HepG2 (cell line): ENCODE measurements at regions not wholly inside any gene's neighbourhood (a gene's known extent, or its start where the extent isn't known, plus 50 kb on each side); places are given as distances from the start of the nearest gene placed in this dataset.

Experiments
- ATAC-seq: fragments of 200-7000 bp; cut with Tn5 transposase; 3 replicates; pipeline ENCODE4 v1.9.1; 2020; ENCODE audit warnings: mild to moderate bottlenecking, moderate library complexity
- BruUV-seq: library from RNA; stranded (reverse); fragments of 400-500 nt; replicated peaks from 2 replicates; lab custom pipeline; 2021; lab: Mats Ljungman, UMichigan
- CTCF ChIA-PET: fragments of 300-600 bp; formaldehyde crosslinking; extraction: SDS; loops from one replicate; lab custom pipeline; 2021; ENCODE audit warnings: low total read pairs, inconsistent platforms, low intra/inter-chr PET ratio; lab: Yijun Ruan, JAX
- POLR2A ChIA-PET: fragments of 350-600 bp; sonication (Branson Sonifier 250); formaldehyde crosslinking; loops from one replicate; lab custom pipeline; 2020; ENCODE audit warnings: antibody characterized with exemption, inconsistent platforms; lab: Yijun Ruan, JAX
- DNase-seq: peaks from one replicate; pipeline ENCODE4 v3.0.0-alpha.2; 2015; ENCODE audit warnings: low spot score
- FAIRE-seq: peaks from 3 replicates; lab custom pipeline; 2011; peaks lifted over from hg19 to GRCh38; lab: Jason Lieb, UNC
- H2AFZ ChIP-seq: one replicate; pipeline ENCODE4 v1.6.1; 2011; ENCODE audit warnings: low read length, inconsistent platforms
- H3K27ac ChIP-seq: fragments of 300-600 bp; 3 replicates; pipeline ENCODE4 v1.8.0; 2011; ENCODE audit warnings: mixed run types, mild to moderate bottlenecking, mixed read lengths, low read length, inconsistent platforms; ENCODE audit not compliant: insufficient read depth; ENCODE audit errors: extremely low read length
- H3K27me3 ChIP-seq, 2 experiments: fragments of 200-600 bp in 1 of 2; 2 replicates in 1 of 2; 3 replicates in 1 of 2; pipeline versions ENCODE4 v1.6.0 to v1.8.0; 2011; ENCODE audit warnings: low read length in 2 of 2, mild to moderate bottlenecking in 2 of 2, moderate library complexity in 2 of 2, inconsistent platforms in 1 of 2; ENCODE audit not compliant: insufficient read depth in 2 of 2, control insufficient read depth in 1 of 2
- H3K36me3 ChIP-seq, 2 experiments: fragments of 200-600 bp in 1 of 2; replicated peaks in 1 of 2; 2 replicates in 1 of 2; 3 replicates in 1 of 2; pipeline versions ENCODE4 v1.5.1 to v1.8.0; 2011; ENCODE audit warnings: low read length in 2 of 2, inconsistent platforms in 1 of 2; ENCODE audit not compliant: insufficient read depth in 2 of 2, control insufficient read depth in 1 of 2
- H3K4me1 ChIP-seq: 2 replicates; pipeline ENCODE4 v1.5.1; 2012; ENCODE audit warnings: low read length, inconsistent platforms; ENCODE audit not compliant: insufficient read depth
- H3K4me2 ChIP-seq: 2 replicates; pipeline ENCODE4 v1.6.0; 2011; ENCODE audit warnings: low read depth, low read length, inconsistent platforms
- H3K4me3 ChIP-seq, 3 experiments: fragments of 200-600 bp in 1 of 3; sonication (generic), shearing (Covaris generic) in 1 of 3; replicated peaks in 1 of 3; 2 replicates each; pipeline ENCODE4 v1.5.1; 2011 to 2016; ENCODE audit warnings: low read length in 3 of 3, inconsistent platforms in 2 of 3, low read depth in 2 of 3, mild to moderate bottlenecking in 2 of 3, control low read depth in 1 of 3, mixed read lengths in 1 of 3; ENCODE audit not compliant: insufficient read depth in 1 of 3
- H3K79me2 ChIP-seq: one replicate; pipeline ENCODE4 v1.6.1; 2011; ENCODE audit warnings: low read length, inconsistent platforms; ENCODE audit not compliant: insufficient read depth
- H3K9ac ChIP-seq: 2 replicates; pipeline ENCODE4 v1.6.0; 2011; ENCODE audit warnings: mild to moderate bottlenecking, low read depth, low read length, inconsistent platforms; ENCODE audit not compliant: insufficient read depth
- H3K9me3 ChIP-seq: 2 replicates; pipeline ENCODE4 v1.5.1; 2012; ENCODE audit warnings: mild to moderate bottlenecking, low read length
- H4K20me1 ChIP-seq: 2 replicates; pipeline ENCODE4 v1.6.0; 2011; ENCODE audit warnings: inconsistent platforms, mild to moderate bottlenecking, low read length, moderate library complexity; ENCODE audit not compliant: insufficient read depth
- CREB1 ChIP-seq, 2 experiments: fragments of 450-650 bp in 1 of 2; IDR thresholded peaks; 2 replicates each; pipeline ENCODE4 v1.6.1; 2016 to 2017; ENCODE audit warnings: control low read depth in 1 of 2, mild to moderate bottlenecking in 1 of 2, missing compliant biosample characterization in 1 of 2, missing genetic modification characterization in 1 of 2
- EHMT2 ChIP-seq: fragments of 200-600 bp; sonication (generic); IDR thresholded peaks from 2 replicates; pipeline ENCODE4 v1.7.0; 2017; ENCODE audit warnings: antibody characterized with exemption, low read depth, low read length, borderline replicate concordance
- ELF1 ChIP-seq: sonication (generic); formaldehyde crosslinking; IDR thresholded peaks from 2 replicates; pipeline ENCODE4 v1.4.0; 2020; ENCODE audit warnings: missing genetic modification reagents
- FOXP4 ChIP-seq: sonication (generic); formaldehyde crosslinking; IDR thresholded peaks from 2 replicates; pipeline ENCODE4 v1.4.0; 2020; ENCODE audit warnings: missing genetic modification reagents
- GABPA ChIP-seq, 2 experiments: IDR thresholded peaks; 2 replicates each; pipeline ENCODE4 v1.6.1; 2011 to 2016; ENCODE audit warnings: low read depth in 2 of 2, low read length in 1 of 2, missing biosample characterization in 1 of 2, missing genetic modification characterization in 1 of 2
- GFI1 ChIP-seq: sonication (generic); formaldehyde crosslinking; IDR thresholded peaks from 2 replicates; pipeline ENCODE4 v1.5.0; 2020; ENCODE audit warnings: missing genetic modification reagents, mild to moderate bottlenecking, borderline replicate concordance
- HDAC6 ChIP-seq: fragments of 200-600 bp; sonication (generic); IDR thresholded peaks from 2 replicates; pipeline ENCODE4 v1.7.0; 2017; ENCODE audit warnings: mild to moderate bottlenecking, antibody characterized with exemption, low read length, low read depth
- MBNL3 ChIP-seq: fragments of 250-450 bp; sonication (Bioruptor Pico); conservative IDR thresholded peaks from 2 replicates; pipeline ENCODE4 v1.8.0; 2022; ENCODE audit warnings: mild to moderate bottlenecking, inconsistent platforms
- MED1 ChIP-seq: sonication (generic); formaldehyde crosslinking; IDR thresholded peaks from 2 replicates; pipeline ENCODE4 v1.4.0; 2020; ENCODE audit warnings: missing genetic modification reagents
- NFKBIZ ChIP-seq: IDR thresholded peaks from 2 replicates; pipeline ENCODE4 v1.6.1; 2018; ENCODE audit warnings: missing genetic modification reagents, missing compliant biosample characterization
- PATZ1 ChIP-seq: sonication (generic); formaldehyde crosslinking; IDR thresholded peaks from 2 replicates; pipeline ENCODE4 v1.4.0; 2020; ENCODE audit warnings: missing genetic modification reagents
- PAX8 ChIP-seq: sonication (generic); formaldehyde crosslinking; IDR thresholded peaks from 2 replicates; pipeline ENCODE4 v1.8.0; 2022; ENCODE audit warnings: mild to moderate bottlenecking, missing genetic modification reagents, borderline replicate concordance
- SIN3A ChIP-seq: IDR thresholded peaks from 2 replicates; pipeline ENCODE4 v1.6.1; 2011; ENCODE audit warnings: low read depth, mild to moderate bottlenecking, control low read depth, low read length, borderline replicate concordance
- SOX5 ChIP-seq: IDR thresholded peaks from 2 replicates; pipeline ENCODE4 v1.6.1; 2016; ENCODE audit warnings: borderline replicate concordance
- SP4 ChIP-seq: sonication (generic); formaldehyde crosslinking; IDR thresholded peaks from 2 replicates; pipeline ENCODE4 v1.8.1; 2023; ENCODE audit warnings: mild to moderate bottlenecking, missing genetic modification reagents
- SRSF1 ChIP-seq: fragments of 200-400 bp; formaldehyde crosslinking; optimal IDR thresholded peaks from 2 replicates; pipeline ENCODE3; 2017; ENCODE audit warnings: mild to moderate bottlenecking, low read depth, low read length, moderate library complexity
- STAT6 ChIP-seq: sonication (generic); formaldehyde crosslinking; IDR thresholded peaks from 2 replicates; pipeline ENCODE4 v1.4.0; 2020; ENCODE audit warnings: missing genetic modification reagents, mild to moderate bottlenecking, borderline replicate concordance
- ZNF563 ChIP-seq: sonication (generic); formaldehyde crosslinking; IDR thresholded peaks from 2 replicates; pipeline ENCODE4 v1.8.0; 2022; ENCODE audit warnings: mild to moderate bottlenecking, moderate library complexity, missing genetic modification reagents
- ZSCAN9 ChIP-seq: IDR thresholded peaks from 2 replicates; pipeline ENCODE4 v1.6.1; 2016; ENCODE audit warnings: borderline replicate concordance
- in situ Hi-C: cut with HindIII; loops from 2 replicates; pipeline ENCODE4 v1.10.0; 2017; ENCODE audit warnings: low pct_unique_long_range_greater_than_20kb; ENCODE audit not compliant: extremely low pct_ligation_motif_present
- intact Hi-C: fragments of 100-400 bp; cut with micrococcal nuclease; formaldehyde crosslinking; loops from one replicate; pipeline ENCODE4 v1.10.0; 2022; ENCODE audit not compliant: unreplicated experiment

- TF ChIP-seq HDAC6 (no peak), ELF1 (CRISPR knock-in tag) (no peak), STAT6 (CRISPR knock-in tag) (no peak), GFI1 (no peak), NFKBIZ (CRISPR knock-in tag) (no peak), SIN3A (no peak), MED1 (CRISPR knock-in tag) (no peak), ZSCAN9 (CRISPR knock-in tag) (no peak), PAX8 (CRISPR knock-in tag) (no peak), SRSF1 (no peak)
These were observed 287.4 kb upstream of the NBEA start (continued) for GRCh38 chr13:34654647-34655046.

- Histone ChIP-seq H3K4me2 (no peak overlapping the region), H3K27ac (no peak overlapping the region), H3K27me3 (no peaks in the 10 kb centered on the region), H3K79me2 (no peaks in the 10 kb centered on the region), H3K9ac (no peak overlapping the region), H3K4me1 (no peaks in the 10 kb centered on the region), H3K4me3 (no peak overlapping the region), H3K9me3 (no peaks in the 10 kb centered on the region), H2AFZ (no peak overlapping the region), H4K20me1 (no peaks in the 10 kb centered on the region), H3K36me3 (no peaks in the 10 kb centered on the region)
- no peak for TF ChIP-seq SP4 (CRISPR knock-in tag)
- TF ChIP-seq FOXP4 (CRISPR knock-in tag), result no peak
- TF ChIP-seq CREB1 (IDR thresholded peaks at IDR 0.05), result no peak
- no peak for TF ChIP-seq CREB1 (CRISPR knock-in tag; IDR thresholded peaks at IDR 0.05)
- TF ChIP-seq EHMT2, result no peak
- no peak for TF ChIP-seq GABPA (IDR thresholded peaks at IDR 0.05; ENCODE audit: low read depth, low read length)
- TF ChIP-seq GABPA (CRISPR knock-in tag; IDR thresholded peaks at IDR 0.05; ENCODE audit: low read depth), result no peak
- TF ChIP-seq PATZ1 (CRISPR knock-in tag), result no peak
- TF ChIP-seq MBNL3 (CRISPR knock-in tag), result no peak
- no peak for TF ChIP-seq ZNF563 (CRISPR knock-in tag)
- no peak for TF ChIP-seq SOX5 (CRISPR knock-in tag)
- in situ Hi-C loops (no loop called here), intact Hi-C loops (no loop called here)
- DNase-seq, result no peak
- no TSS peak for BruUV-seq
- no peak for ATAC-seq
- CTCF ChIA-PET, result no interaction called here
- POLR2A ChIA-PET, result no interaction called here
- FAIRE-seq, result no peak
These were observed 286.5 kb upstream of the NBEA start for GRCh38 chr13:34655554-34655953.
